Activated T-helper 2 cell treated with anti-CD3 and anti-CD28 coated beads, Interferon-gamma antibody, Interleukin-2, Interleukin-4, amounts not matched to agents 10 μg/mL and 5 μg/mL and 100 μg/mL, durations not matched to agents 14 hours and 24 hours and 36 hours (primary cell): ENCODE measurements at regions not wholly inside any gene's neighbourhood (a gene's known extent, or its start where the extent isn't known, plus 50 kb on each side); places are given as distances from the start of the nearest gene placed in this dataset.

Source experiments
- DNase-seq: peaks from one replicate; pipeline ENCODE4 v3.0.0; 2021; ENCODE audit warnings: low spot score
- H3K27ac Mint-ChIP-seq: one replicate; pipeline ENCODE4 v1.8.0; 2021; ENCODE audit warnings: mixed read lengths
- H3K27me3 Mint-ChIP-seq: one replicate; pipeline ENCODE4 v1.8.0; 2021; ENCODE audit warnings: low read depth, mixed read lengths
- H3K36me3 Mint-ChIP-seq: one replicate; pipeline ENCODE4 v1.8.0; 2021; ENCODE audit warnings: low read depth, mixed read lengths
- H3K4me1 Mint-ChIP-seq: one replicate; pipeline ENCODE4 v1.8.0; 2021; ENCODE audit warnings: low read depth, mixed read lengths
- H3K4me3 Mint-ChIP-seq: one replicate; pipeline ENCODE4 v1.8.0; 2021; ENCODE audit warnings: low read depth, mild to moderate bottlenecking, moderate library complexity, mixed read lengths
- H3K9me3 Mint-ChIP-seq: one replicate; pipeline ENCODE4 v1.8.0; 2021; ENCODE audit warnings: mixed read lengths
- intact Hi-C: fragments of 100-400 bp; cut with micrococcal nuclease; formaldehyde crosslinking; loops from one replicate; pipeline ENCODE4 v1.15.1; 2023

DNA sequence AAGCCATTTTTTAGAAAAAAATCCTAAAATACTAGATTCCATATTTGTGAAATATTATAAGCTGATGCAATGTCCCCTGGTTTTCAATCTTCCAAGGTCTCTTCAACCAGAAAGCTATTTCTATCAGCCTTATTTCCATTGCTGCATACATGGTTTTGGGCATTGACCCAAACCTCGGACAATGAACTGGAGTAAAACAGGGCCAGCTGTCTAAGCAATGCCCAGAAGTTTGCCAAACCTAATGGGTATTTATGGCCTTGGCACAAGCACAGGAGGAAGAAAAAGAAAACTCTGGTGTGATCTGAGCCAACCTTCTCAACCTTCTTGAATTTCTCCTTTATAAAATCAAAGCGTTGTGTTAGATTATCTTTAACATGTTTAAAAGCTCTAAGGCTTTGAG, 402.3 kb downstream of the DNAJB9 start:
- intact Hi-C loops, result no loop called here
- Mint-ChIP-seq H3K36me3 (no peaks in the 10 kb centered on the region), H3K9me3 (no peaks in the 10 kb centered on the region), H3K27ac (no peak overlapping the region), H3K4me1 (no peaks in the 10 kb centered on the region), H3K27me3 (no peaks in the 10 kb centered on the region), H3K4me3 (no peak overlapping the region)
- no peak for DNase-seq

DNA sequence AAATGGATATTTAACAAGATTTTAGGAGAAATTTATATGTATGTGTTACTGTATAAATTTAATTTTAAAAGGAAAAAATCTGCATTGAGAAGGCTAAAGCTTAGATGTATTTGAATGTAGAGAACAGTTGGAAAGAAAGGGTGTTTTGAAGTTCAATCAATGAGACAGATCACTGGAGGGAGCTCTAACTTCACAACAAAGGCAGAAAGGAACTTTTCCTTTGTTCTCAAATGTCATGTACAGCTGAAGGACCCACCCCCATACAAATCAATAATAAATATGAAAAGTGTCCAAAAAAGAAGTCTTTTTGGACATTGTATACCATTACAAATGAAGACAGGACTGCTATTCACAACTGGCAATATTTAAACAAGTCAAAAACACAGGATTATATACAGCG, 403.4 kb downstream of the DNAJB9 start:
- no peak overlapping the region for H3K4me3 Mint-ChIP-seq
- H3K4me1 Mint-ChIP-seq, result no peaks in the 10 kb centered on the region
- no peaks in the 10 kb centered on the region for H3K27me3 Mint-ChIP-seq
- no peak for DNase-seq
- no peak overlapping the region for H3K27ac Mint-ChIP-seq
- H3K9me3 Mint-ChIP-seq, result no peaks in the 10 kb centered on the region
- no peaks in the 10 kb centered on the region for H3K36me3 Mint-ChIP-seq
- intact Hi-C loops, result no loop called here

DNA sequence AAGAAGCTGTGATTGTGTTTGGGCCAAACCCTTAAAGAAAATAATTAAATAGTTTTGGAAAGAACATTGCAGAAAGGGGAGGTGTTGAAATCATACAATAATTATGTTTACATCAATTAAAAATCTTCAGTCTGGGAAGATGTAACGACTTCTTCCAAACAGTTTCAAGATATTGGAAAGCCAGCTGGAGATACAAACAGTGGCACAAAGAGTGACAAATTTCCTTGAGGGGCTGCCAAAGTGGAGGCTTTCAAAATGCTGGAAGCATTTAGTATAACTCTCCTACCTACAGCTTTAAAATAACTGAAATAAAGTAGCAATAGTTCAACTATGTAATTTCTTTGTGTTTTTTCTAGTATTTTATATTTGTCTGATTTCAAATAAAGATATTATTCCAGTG, 405.0 kb downstream of the DNAJB9 start:
- Mint-ChIP-seq H3K27me3 (no peaks in the 10 kb centered on the region), H3K27ac (no peak overlapping the region), H3K36me3 (no peaks in the 10 kb centered on the region), H3K4me1 (no peaks in the 10 kb centered on the region), H3K9me3 (peaks cover 7% of the 10 kb centered on the region), H3K4me3 (no peak overlapping the region)
- intact Hi-C loops, result no loop called here
- no peak for DNase-seq

DNA sequence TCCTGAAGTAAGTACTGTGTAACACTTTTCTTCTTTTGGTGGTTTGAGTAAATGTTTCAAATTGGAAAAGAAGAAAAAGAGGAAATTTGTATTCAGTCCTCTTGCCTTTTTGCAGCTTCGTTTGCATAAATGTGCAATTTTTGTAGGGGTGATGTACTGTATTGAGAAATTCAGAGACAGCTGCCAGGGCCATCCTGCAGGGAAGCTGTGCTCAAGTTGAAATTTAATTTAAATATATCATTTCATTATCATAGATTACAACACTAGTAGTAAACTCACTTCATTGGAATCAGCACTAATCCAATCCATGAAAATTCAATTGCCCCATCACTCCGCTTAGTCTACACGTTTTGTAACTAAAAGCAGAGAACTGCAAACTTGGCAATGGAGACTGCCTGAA, 415.4 kb downstream of the DNAJB9 start:
- H3K4me1 Mint-ChIP-seq, result no peaks in the 10 kb centered on the region
- peaks cover 5% of the 10 kb centered on the region for H3K9me3 Mint-ChIP-seq
- no peak overlapping the region for H3K4me3 Mint-ChIP-seq
- intact Hi-C loops, result no loop called here
- DNase-seq, result no peak
- H3K36me3 Mint-ChIP-seq, result no peaks in the 10 kb centered on the region
- no peaks in the 10 kb centered on the region for H3K27me3 Mint-ChIP-seq
- H3K27ac Mint-ChIP-seq, result no peak overlapping the region

DNA sequence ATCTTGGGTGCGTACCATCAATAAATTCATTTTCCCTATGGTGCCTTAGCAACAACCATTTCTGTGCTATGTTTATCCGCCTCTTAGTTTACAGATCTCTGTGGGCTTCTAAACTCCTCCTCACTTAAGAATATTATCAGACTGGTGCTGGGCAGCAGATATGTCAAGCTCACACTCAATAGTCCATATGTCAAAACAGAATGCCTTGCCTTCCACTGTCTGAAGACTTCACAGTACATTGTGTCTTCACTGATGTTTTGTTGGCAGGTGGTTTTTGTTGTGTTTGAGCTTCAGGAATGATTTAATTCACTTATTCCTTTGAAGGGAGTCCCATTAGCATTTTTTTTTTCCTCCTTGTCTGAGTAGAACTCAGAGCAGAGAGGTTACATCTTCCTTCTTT, 419.6 kb downstream of the DNAJB9 start:
- H3K4me1 Mint-ChIP-seq, result no peaks in the 10 kb centered on the region
- H3K27me3 Mint-ChIP-seq, result no peaks in the 10 kb centered on the region
- no peak overlapping the region for H3K4me3 Mint-ChIP-seq
- no peaks in the 10 kb centered on the region for H3K9me3 Mint-ChIP-seq
- H3K27ac Mint-ChIP-seq, result no peak overlapping the region
- DNase-seq, result no peak
- intact Hi-C loops, result no loop called here
- H3K36me3 Mint-ChIP-seq, result no peaks in the 10 kb centered on the region

DNA sequence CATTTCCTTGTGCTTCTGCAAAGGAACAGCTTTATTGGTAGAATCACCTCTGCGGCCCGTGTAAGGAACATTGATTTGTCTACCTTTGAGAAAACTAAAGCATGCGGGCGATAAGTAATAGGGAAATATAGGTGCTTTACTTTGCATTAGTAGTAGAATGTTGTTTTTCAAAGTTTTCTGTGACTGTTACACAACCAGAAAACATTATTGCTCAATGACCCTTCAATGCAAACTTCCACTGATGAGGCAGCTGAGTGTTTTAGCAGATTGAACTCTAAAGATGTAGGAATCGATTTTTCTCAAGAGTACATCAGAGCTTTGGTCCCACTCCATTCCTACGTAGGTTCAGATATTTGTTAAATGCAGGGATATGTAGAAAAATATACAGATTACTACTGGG, 427.8 kb downstream of the DNAJB9 start:
- H3K4me1 Mint-ChIP-seq, result no peaks in the 10 kb centered on the region
- peaks cover 4% of the 10 kb centered on the region for H3K9me3 Mint-ChIP-seq
- no peak overlapping the region for H3K4me3 Mint-ChIP-seq
- DNase-seq, result no peak
- no peaks in the 10 kb centered on the region for H3K36me3 Mint-ChIP-seq
- no peaks in the 10 kb centered on the region for H3K27me3 Mint-ChIP-seq
- intact Hi-C loops, result no loop called here
- H3K27ac Mint-ChIP-seq, result no peak overlapping the region

DNA sequence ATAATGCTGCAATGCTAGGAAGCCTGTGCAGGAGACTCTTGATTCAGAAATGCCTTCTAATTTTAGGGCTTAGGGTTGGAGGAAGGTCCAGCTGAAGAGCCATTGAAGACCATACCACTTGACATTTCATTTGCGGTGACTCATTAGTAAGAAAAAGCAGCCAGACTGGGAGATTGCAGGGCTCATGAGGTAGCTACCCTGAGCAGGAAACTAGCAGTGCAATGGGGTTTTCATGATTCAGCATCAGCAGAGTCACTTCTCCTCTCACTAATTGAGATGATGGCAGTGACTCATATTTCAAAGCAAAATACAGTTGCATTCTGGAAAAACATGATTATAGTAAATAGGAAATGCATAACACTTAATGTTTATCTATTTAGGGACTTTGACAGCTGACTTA, 434.1 kb downstream of the DNAJB9 start:
- no peak overlapping the region for H3K27ac Mint-ChIP-seq
- H3K27me3 Mint-ChIP-seq, result no peaks in the 10 kb centered on the region
- no peak overlapping the region for H3K4me3 Mint-ChIP-seq

DNA sequence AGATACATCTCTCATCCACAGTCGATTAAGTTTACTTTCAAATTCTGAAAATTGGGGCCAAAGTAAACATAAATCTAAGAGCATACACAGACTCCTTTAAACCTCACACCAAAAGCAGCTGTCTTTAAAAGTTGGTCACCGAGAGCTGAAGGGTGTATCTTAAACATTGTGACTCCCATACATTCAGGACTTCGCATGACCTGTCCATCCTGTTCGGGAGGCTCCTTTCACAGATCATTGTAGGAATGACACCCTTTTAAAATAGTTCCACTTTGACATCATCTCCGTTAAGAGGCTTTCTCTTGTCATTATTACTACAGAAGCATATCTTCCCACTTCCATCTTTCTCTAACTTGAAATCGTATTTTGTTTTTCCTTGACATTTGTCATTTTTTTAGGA, 440.0 kb downstream of the DNAJB9 start:
- peaks cover 3% of the 10 kb centered on the region for H3K9me3 Mint-ChIP-seq
- H3K27me3 Mint-ChIP-seq, result no peaks in the 10 kb centered on the region
- H3K4me3 Mint-ChIP-seq, result no peak overlapping the region
- intact Hi-C loops, result no loop called here
- H3K4me1 Mint-ChIP-seq, result no peaks in the 10 kb centered on the region
- no peaks in the 10 kb centered on the region for H3K36me3 Mint-ChIP-seq
- no peak overlapping the region for H3K27ac Mint-ChIP-seq
- no peak for DNase-seq

More for the DNA sequence above, 434.1 kb downstream of the DNAJB9 start:
- no peak for DNase-seq
- Mint-ChIP-seq H3K36me3 (no peaks in the 10 kb centered on the region), H3K9me3 (no peaks in the 10 kb centered on the region), H3K4me1 (no peaks in the 10 kb centered on the region)
- intact Hi-C loops, result no loop called here

DNA sequence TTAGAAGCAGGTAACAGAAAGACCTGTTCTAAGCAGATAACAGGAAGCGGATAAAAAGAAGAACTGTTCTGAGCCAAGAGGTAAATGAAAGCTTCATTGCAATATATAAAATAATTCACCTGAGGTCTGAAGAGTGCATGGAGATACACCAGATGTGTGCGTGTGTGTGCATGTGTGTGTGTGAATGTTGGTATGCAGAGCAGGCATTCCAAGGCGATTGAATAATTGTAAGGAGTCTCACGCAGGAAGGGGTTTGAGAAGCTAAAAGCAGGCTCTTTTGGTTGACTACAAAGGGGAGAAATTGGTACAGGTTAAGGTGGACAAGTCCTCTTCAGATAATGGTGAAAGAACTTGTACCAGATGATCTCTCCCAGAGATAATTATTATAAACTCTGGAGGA, 450.6 kb downstream of the DNAJB9 start:
- Mint-ChIP-seq H3K27me3 (no peaks in the 10 kb centered on the region), H3K4me1 (no peaks in the 10 kb centered on the region), H3K4me3 (no peak overlapping the region), H3K9me3 (peaks cover 3% of the 10 kb centered on the region), H3K27ac (no peak overlapping the region), H3K36me3 (no peaks in the 10 kb centered on the region)
- intact Hi-C loops, result no loop called here
- no peak for DNase-seq

DNA sequence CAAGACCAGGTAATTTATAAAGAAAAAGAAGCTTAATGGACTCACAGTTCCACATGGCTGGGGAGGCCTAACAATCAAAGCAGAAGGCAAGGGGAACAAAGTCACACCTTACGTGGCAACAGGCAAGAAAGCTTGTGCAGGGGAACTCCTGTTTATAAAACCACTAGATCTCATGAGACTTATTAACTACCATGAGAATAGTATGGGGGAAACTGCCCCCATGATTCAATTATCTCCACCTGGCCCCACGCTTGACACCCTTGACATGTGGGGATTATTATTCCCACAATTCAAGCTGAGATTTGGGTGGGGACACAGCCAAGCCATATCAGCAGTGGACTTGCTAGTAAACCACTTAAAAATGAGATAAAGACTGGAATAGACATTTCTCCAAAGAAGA, 451.7 kb downstream of the DNAJB9 start:
- Mint-ChIP-seq H3K27me3 (no peaks in the 10 kb centered on the region), H3K4me3 (no peak overlapping the region), H3K4me1 (no peaks in the 10 kb centered on the region), H3K36me3 (no peaks in the 10 kb centered on the region), H3K9me3 (no peaks in the 10 kb centered on the region), H3K27ac (no peak overlapping the region)
- no peak for DNase-seq
- intact Hi-C loops, result no loop called here

DNA sequence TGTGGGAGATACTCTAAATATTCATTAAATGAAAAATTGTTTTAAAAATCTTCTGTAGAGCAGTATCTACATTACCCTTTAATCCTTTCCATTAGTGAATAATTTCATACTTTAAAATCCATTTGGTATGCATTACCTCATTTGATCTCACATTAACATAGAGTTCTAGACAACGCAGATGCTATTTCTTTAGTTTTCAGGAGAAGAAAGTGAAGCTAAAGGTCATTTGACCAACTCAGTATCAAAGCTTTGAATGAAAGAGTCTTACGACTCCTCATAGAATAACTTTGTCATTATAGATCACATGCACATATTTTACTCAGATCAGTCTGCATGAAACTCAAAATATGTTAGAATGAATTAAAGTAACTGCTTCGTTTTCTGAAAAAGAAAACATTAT, 460.2 kb downstream of the DNAJB9 start:
- no peaks in the 10 kb centered on the region for H3K27me3 Mint-ChIP-seq
- no peak for DNase-seq
- intact Hi-C loops, result no loop called here
- no peaks in the 10 kb centered on the region for H3K4me1 Mint-ChIP-seq
- no peak overlapping the region for H3K4me3 Mint-ChIP-seq
- no peaks in the 10 kb centered on the region for H3K36me3 Mint-ChIP-seq
- H3K27ac Mint-ChIP-seq, result no peak overlapping the region
- H3K9me3 Mint-ChIP-seq, result peaks cover 26% of the 10 kb centered on the region

DNA sequence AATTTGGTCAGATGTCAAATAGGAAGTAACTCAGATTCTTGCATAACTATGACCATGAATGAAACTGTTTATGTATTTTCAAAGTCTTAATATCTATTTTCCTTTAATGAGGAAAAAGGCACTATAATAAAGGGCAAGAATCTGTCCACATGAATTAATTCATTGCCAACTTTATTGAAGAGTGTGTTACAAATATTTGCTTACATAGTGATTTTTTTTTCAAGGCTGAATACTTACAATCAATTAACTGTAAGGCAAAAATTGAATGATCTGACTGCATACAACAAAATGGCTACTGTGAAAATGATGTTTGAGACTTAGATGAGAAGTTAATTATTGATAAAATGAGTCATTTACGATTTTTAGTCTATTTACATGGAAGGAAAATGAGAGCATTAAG, 475.0 kb downstream of the DNAJB9 start:
- H3K27ac Mint-ChIP-seq, result no peak overlapping the region
- no peaks in the 10 kb centered on the region for H3K4me1 Mint-ChIP-seq
- no peak for DNase-seq
- intact Hi-C loops, result no loop called here
- H3K9me3 Mint-ChIP-seq, result peaks cover 30% of the 10 kb centered on the region
- H3K27me3 Mint-ChIP-seq, result no peaks in the 10 kb centered on the region
- H3K36me3 Mint-ChIP-seq, result no peaks in the 10 kb centered on the region
- no peak overlapping the region for H3K4me3 Mint-ChIP-seq

DNA sequence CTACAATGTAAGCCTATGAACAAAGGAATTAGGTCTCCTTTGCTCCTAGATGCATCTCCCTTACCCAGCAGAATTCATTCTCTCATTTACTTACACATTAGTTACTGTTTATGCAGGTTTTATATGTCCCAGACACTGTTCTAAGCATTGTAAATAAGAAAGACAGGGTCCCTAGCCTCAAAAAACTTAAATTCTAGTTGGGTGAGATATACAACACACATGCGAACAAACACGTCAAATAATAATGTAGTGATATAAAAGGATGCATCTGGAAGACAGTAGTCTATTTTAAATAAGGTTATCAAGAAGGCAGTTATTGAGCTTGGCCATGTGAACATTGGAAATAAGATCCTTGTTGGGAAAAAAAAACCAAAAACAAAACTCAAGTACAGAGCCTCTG, 479.7 kb downstream of the DNAJB9 start:
- H3K4me1 Mint-ChIP-seq, result no peaks in the 10 kb centered on the region
- intact Hi-C loops, result no loop called here
- H3K27me3 Mint-ChIP-seq, result no peaks in the 10 kb centered on the region
- H3K36me3 Mint-ChIP-seq, result no peaks in the 10 kb centered on the region
- H3K27ac Mint-ChIP-seq, result no peak overlapping the region
- DNase-seq, result no peak
- H3K9me3 Mint-ChIP-seq, result no peaks in the 10 kb centered on the region
- no peak overlapping the region for H3K4me3 Mint-ChIP-seq

DNA sequence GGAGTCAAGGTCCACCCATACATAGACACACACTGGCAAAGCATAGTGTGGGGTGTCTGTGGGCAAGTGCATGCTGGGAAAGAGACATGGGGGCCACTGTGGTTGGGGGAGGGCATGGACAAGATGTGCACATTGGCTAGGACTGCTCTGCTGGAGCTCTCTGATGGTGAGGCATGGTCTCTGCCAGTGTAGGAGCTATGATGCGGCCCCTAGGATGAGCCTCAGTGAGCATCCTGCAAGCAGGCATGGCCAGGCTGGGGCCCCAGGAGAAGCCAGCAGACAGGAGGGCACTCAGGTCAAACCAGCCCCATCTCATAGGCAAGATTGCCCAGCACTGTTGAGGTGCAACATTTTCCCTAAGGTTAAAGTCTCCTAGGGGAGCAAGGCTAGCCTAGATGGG, 489.4 kb downstream of the DNAJB9 start:
- Mint-ChIP-seq H3K9me3 (no peaks in the 10 kb centered on the region), H3K27me3 (no peaks in the 10 kb centered on the region), H3K4me3 (no peak overlapping the region), H3K36me3 (no peaks in the 10 kb centered on the region), H3K4me1 (no peaks in the 10 kb centered on the region), H3K27ac (no peak overlapping the region)
- intact Hi-C loops, result no loop called here
- no peak for DNase-seq
